ENCODE measurements at regions not wholly inside any gene's neighbourhood (a gene's known extent, or its start where the extent isn't known, plus 50 kb on each side); places are given as distances from the start of the nearest gene placed in this dataset.

- TF ChIP-seq CTCF (conservative IDR thresholded peaks at IDR 0.05 in 1 of 2, IDR thresholded peaks at IDR 0.05 in 1 of 2; ENCODE audit: low read depth in 1 of 2, low read length in 2 of 2), result no peak
- TF ChIP-seq EZH2 (IDR thresholded peaks at IDR 0.05; ENCODE audit: low read length, missing control alignments), result no peak
Observed at GRCh38 chr7:25923741-25924460, 228.1 kb upstream of the NFE2L3 start.
